ENCODE measurements at regions not wholly inside any gene's neighbourhood (a gene's known extent, or its start where the extent isn't known, plus 50 kb on each side); places are given as distances from the start of the nearest gene placed in this dataset.
A peak's percentile ranks its signal among the peaks of the same experiment; 100 is the strongest.

- TF ChIP-seq CTCF (IDR thresholded peaks at IDR 0.05; ENCODE audit: control insufficient read depth, extremely low read depth, insufficient read depth): no peak
- no peak overlapping the region for H3K4me3 ChIP-seq (ENCODE audit: low read depth, low read length)
- DNase-seq (ENCODE audit: low read depth): no peak
Observed at GRCh38 chr7:31190906-31191305, 138.8 kb downstream of the ADCYAP1R1 start.

DNA sequence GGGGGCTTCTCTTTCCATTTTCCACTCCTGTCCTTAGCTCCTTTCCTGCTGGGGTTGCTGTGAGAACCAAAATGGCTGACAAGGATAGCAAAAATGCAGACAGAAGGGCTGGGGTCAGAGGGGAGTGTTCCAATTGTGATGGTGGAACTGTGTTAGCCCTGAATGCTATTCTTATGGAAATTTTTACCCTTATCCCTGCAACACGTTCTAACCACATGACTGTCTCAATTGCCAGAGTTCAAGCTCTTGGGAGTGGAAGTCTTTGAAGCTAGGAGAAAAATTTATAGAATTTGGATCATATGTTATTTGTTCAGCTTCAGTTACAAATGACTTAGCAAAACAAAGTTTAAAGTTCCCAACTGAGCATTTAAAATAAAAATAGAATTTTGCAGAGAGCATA lies 134.1 kb downstream of the ADCYAP1R1 start:
- DNase-seq (ENCODE audit: low read depth): no peak
- no peak overlapping the region for H3K4me3 ChIP-seq (ENCODE audit: low read depth, low read length)
- TF ChIP-seq CTCF (IDR thresholded peaks at IDR 0.05; ENCODE audit: control insufficient read depth, extremely low read depth, insufficient read depth): no peak

DNA sequence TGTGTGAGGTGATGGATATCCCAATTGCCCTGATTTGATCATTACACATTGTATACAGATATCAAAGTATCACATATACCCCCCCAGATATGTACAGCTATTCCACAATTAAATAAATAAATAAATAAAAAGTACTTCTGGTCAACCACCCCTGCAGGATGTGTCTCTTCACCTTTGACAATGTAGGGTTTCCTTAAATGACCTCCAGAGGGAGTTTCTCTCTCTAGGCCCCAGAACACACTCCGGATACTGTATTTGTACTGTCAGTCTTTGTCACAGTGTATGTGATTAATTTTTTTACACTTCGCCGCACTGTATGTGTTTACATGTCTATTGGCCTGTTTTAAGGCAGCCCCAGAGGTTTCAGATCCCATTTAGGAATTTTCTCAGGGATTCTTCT lies 123.6 kb downstream of the ADCYAP1R1 start:
- peak; percentile 20; the same call in 1 of the 2 replicates for TF ChIP-seq CTCF (IDR thresholded peaks at IDR 0.05; ENCODE audit: control insufficient read depth, extremely low read depth, insufficient read depth)
- no peak overlapping the region for H3K4me3 ChIP-seq (ENCODE audit: low read depth, low read length)
- DNase-seq (ENCODE audit: low read depth): no peak

- DNase-seq (ENCODE audit: low read depth): no peak
- TF ChIP-seq CTCF (IDR thresholded peaks at IDR 0.05; ENCODE audit: control insufficient read depth, extremely low read depth, insufficient read depth): no peak
- H3K4me3 ChIP-seq (ENCODE audit: low read depth, low read length): no peak overlapping the region
Observed at GRCh38 chr7:31171984-31172383, 119.9 kb downstream of the ADCYAP1R1 start.

DNA sequence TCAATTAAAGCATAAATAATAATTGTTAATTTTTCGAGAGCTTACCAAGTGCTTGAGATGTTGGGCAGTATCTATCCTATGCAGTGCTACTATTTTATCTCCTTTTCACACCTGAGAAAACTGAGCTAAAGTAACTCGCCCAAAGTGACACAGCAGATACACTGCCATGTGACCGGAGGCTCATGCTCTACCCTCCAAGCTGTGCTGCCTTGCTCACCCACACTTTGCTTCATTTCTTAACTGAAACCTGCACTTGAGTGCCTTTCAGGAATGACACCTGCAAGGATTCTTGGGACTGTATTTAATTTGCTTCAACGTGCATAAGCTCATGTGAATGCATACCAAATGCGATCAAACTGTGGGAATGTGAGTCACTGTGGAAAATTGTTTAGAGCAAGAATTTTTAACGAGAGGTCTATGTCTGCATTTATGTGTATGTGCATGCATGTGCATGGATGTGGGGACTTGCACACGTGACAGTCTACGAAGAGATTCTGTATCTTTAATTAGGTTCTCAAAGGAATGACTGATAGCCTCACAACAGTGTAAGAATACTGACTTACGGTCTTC lies 119.2 kb downstream of the ADCYAP1R1 start:
- DNase-seq (ENCODE audit: low read depth): no peak
- H3K4me3 ChIP-seq (ENCODE audit: low read depth, low read length): no peak overlapping the region
- TF ChIP-seq CTCF (IDR thresholded peaks at IDR 0.05; ENCODE audit: control insufficient read depth, extremely low read depth, insufficient read depth): no peak

Data from LNCaP clone FGC (cell line).